ENCODE measurements at regions not wholly inside any gene's neighbourhood (a gene's known extent, or its start where the extent isn't known, plus 50 kb on each side); places are given as distances from the start of the nearest gene placed in this dataset.

DNA sequence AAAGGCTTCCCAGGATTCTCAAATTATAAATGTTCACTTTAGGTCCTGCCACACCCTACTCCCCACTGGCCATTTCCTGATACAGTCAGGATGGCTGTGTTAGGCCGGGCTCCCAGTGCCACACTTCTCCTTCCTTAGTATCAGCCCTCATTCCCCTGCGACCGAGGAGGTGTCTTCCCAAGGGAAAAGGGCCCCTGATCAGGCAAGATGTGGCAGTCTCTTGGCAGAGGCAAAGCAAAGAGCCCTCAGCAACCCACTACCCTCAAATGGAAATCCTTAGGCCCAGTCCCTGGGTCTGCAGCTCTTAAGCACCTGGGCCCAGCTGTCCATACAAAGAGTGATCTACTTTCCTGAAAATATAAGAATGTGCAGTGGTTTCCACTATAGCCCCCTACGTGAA lies 96.5 kb upstream of the VASH1 start:
- DNase-seq (ENCODE audit: low read depth) = no peak

DNA sequence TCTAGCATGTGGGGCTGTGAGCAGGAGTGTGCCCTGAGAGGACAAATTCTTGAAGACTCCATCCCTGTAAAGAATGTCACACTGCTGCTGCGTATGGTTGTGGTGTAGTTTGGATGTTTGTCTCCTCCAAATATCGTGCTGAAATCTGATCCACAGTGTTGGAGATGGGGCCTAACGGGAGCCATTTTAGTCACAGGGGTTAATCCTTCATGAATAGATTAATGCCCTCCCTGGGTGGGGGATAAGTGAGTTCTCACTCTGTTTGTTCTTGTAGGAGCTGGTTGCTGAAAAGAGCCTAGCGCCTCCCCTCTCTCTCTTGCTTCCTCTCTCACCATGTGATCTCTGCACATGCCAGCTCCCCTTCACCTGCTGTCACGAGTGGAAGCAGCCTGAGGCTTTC lies 94.5 kb upstream of the VASH1 start:
- DNase-seq (ENCODE audit: low read depth) = no peak

DNA sequence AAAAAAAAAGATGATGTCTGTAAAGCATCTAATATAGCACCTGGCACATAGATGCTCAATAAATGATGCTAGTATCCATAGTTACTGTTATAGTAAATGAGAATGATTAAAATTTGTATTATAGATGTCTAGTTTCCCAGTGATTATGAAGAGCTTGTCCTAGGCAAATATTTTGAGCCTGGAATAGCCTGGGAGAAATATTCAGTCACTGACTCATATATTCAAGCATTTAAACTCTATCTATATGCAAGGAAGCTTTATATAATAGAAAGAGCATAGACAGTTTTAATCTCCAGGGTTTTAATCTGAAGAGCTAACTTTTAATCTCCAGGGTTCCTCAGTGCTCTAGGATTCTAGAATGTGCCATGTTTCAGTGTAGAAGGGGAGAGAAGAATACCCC lies 91.5 kb upstream of the VASH1 start:
- DNase-seq (ENCODE audit: low read depth) = no peak

DNA sequence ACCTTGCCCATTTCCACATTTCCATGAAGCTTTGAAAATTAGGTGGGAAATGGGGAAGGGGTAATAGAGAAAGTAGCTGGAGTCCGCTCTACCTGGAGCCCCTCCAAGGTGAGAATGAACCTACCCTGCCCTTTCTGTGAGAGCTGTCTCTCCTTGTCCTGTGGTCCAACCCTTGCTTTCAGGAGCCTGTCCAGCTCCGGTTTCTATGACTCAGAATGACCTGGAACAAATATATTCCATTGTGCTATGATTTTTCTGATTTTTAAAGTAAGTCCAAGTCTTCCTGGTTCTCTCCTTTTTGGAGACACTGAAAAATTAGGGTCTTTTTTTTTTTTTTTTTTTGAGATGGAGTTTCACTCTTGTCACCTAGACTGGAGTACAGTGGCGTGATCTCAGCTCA lies 89.1 kb upstream of the VASH1 start:
- DNase-seq (ENCODE audit: low read depth) = no peak

DNA sequence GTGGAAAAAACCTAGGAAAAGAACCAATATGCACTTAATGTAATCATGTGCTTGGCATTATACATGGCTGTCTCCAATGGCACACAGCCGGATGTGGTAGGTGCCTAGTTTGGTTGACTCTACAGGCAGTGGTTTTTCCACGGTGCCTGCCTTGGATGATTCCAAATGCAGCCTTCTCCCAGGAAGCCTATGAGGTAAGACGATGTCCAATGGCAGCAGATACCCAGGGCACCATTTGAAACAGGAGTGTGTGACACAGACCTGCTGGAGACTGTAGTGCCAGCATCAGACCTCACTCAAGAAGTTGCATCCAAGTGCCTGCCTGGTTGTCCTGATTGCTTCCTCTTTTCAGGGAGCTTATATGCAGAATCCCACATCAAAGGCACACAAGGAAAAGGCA lies 88.0 kb upstream of the VASH1 start:
- DNase-seq (ENCODE audit: low read depth) = no peak

DNA sequence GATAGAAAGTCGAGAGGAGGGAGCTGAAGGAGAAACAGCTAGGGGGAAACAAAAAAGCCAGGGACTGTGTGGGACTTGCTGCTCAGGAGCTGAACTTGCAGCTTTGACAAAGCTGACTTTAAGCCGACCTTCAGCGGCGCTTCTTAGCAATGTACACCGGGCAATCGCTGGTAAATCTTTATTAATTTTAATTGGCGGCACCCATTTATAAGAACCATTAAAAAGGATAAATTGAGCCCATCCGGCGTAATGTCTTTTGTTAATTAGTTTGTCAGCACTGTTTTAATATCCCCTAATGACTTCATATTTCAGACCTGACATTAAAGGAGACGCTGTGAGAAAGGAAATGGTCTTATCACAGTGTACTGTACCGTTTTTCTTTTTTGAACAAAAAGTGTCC lies 86.2 kb upstream of the VASH1 start:
- DNase-seq (ENCODE audit: low read depth) = no peak

DNA sequence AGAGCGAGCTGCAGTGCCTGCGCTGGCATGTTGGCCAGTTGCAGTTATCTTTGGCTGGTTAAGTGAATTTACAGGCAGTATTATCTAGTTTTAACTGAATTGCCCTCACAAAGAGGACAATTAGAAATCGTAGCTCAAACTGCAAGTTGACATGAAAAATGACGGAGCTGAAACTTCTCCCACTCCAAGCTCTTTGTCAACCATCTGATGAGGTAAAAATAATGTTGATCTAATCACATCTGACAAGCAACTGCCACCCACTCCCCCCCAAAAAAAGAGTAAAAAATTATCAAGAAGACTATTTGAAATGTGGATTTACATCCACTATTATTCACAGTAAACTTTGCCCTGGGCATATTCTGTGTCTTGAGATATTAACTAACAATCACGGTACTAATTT lies 84.7 kb upstream of the VASH1 start:
- DNase-seq (ENCODE audit: low read depth) = no peak

DNA sequence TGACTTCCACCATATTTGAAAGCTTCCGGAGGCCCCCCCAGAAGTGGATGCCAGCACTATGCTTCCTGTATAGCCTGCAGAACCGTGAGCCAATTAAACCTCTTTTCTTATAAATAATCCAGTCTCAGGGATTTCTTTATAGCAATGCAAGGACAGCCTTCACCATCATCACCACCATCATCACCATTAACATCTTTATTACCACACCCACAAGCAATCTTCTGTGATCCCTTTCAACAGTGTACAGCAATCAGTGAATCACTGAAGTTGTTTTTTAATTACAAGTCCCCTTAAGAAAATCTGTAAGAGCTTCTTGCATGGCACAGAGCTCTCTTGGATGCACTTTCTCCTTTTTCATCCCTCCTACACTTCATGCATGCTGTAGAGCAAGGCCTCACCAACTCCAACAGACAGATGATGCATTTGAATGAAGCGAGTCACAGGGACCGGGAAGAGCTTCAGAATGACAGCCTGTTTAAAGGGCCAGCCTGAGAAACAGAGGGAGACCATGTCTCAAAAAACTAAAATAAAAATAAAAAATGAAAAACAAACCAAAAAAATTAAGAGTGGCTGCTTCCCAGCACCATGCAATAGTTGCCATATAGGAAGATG lies 83.6 kb upstream of the VASH1 start:
- no peak for DNase-seq (ENCODE audit: low read depth)

DNA sequence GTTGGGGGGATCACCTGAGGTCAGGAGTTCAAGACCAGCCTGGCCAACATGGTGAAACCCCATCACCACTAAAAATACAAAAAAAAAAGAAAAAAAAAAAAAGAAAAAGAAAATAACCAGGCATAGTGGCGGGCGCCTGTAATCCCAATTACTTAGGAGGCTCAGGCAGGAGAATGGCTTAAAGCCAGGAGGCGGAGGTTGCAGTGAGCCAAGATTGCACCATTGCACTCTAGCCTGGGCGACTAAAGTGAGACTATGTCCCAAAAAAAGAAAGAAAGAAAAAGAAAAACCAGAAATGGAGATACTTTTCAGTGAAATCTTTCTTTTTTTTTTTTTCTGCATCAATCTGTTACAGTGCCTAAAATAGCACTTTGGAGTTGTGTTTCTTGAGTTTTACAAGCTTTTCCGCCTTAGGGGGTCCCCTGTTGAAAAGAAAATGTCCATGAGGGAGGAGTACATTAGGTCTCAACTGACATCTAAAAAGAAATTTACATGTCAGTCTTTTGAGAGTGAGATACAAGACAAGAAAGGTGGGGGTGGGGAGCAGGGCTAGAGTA lies 82.9 kb upstream of the VASH1 start:
- DNase-seq (ENCODE audit: low read depth) = no peak

DNA sequence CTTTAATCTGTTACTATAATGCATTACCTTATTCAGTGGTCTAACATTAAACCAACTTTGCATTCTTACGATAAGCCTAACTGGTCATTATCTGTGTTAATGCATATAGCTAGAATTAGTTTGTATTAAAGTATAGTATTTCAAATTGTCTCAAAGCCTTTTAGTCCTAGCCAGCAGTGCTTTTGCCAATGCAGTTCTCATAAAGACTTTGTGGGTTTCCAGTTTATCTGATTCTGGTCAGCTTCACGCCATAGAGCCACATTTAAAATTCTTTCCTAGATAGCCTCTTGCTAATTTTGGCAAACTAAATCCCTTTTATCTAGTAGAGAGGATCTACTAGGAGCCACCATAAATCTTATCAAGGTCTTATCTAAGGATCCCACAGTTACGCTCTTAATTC lies 78.9 kb upstream of the VASH1 start:
- DNase-seq (ENCODE audit: low read depth) = no peak

DNA sequence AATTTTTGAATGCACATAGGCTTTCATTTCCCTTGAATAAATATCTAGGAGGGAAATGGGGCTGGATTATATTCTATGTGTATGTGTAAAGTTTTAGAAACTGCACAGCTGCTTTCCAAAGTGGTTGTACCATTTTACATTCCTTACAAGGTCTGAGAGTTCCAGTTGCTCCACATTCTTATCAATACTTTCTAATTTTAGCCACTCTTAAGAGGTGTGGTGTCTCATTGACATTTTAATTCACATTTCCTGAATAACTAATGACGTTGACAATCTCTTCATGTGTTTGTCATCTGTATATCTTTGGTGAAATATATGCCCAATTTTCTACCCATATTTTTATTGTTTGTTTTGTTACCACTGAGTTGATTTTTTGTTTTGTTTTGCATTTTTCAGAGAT lies 74.6 kb upstream of the VASH1 start:
- no peak for DNase-seq (ENCODE audit: low read depth)

DNA sequence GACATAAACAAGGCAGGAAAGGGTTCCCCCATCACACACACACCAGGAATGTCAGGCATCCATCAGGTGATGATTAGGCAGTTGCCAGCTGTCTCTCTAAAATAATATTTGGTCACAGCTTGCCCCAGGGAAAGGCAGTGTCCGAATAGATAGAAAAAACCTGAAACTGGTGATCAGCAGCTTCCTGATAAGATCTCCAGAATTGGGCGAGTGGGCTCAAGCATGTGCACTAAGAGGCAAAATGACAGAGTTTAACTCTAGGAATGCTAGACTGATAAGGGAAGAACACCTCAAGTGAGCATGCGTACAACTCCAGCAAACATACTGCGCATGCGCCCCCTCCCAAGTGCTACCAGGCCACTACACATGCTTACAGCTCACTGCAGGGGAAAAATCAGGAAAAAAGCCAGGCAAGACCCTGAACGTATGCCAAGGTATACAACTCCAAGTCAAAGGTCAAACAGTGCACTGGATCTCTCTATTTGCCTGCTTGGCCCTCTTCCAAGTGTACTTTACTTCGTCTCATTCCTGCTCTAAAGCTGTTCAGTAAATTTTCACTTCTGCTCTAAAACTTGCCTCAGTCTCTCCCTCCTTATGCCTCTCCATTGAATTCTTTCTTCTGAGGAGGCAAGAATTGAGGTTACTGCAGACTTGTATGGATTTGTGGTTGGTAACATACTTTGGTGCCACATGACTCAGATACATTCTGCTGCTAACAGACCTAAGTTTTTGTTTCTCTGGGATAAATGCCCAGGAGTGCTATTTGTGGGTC lies 73.5 kb upstream of the VASH1 start:
- DNase-seq (ENCODE audit: low read depth) = no peak

DNA sequence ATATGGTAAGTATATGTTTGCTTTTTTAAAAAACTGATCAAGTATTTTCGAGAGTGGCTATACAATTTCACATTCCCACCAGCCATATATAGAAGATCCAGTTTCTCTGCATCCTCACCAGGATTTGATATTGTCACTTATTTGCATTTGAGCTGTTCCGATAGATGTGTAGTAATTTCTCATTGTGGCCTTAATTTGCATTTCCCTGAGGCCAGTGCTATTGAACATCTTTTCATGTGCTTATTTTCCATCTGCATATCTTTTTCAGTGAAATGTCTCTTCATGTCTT lies 72.9 kb upstream of the VASH1 start:
- no peak for DNase-seq (ENCODE audit: low read depth)

DNA sequence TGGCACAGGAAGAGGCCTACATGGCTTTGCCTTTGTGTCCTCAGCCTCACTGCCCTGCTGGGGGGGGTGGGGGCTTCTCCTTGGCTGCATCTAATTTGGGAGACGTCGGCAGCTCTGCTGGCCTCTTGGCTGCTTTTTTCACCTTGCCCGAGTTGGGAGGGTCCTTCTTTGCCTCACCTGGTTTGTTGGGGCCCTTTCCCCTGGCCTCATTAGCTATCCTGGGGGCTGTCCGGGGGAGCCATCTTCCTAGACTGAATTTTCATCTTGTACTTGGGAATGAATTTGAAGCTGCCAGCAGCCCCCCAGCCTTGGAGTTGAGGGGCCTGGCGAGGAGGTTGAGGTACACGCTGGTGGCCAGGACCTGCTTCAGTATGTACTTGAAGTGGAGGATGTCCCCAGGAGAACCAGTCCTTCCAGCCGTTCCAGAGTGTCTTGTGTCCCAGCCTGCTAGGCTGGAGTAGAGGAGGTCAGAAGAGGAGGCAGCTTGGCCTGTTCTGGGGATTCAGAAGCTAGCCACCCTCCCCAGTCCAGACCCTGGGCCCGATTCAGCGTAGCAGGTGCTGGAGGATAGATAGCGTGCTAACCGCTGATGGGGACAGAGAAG lies 70.7 kb upstream of the VASH1 start:
- no peak for DNase-seq (ENCODE audit: low read depth)

DNA sequence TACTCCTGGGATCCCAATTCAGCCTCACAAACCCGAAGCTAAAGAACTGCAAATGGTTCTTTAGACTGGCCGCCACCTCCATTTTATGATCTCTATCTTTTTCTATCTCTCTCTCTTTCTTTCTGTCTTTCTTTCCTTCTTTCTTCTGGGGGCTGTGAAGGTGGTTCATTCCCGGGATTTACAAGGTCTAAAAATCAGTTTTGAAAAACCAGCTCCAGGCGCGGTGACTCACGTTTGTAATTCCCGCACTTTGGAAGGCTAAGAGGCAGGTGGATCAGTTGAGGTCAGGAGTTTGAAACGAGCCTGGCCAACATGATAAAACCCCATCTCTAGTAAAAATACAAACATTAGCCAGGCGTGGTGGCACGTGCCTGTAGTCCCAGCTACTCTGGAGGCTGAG lies 67.2 kb upstream of the VASH1 start:
- no peak for DNase-seq (ENCODE audit: low read depth)

DNA sequence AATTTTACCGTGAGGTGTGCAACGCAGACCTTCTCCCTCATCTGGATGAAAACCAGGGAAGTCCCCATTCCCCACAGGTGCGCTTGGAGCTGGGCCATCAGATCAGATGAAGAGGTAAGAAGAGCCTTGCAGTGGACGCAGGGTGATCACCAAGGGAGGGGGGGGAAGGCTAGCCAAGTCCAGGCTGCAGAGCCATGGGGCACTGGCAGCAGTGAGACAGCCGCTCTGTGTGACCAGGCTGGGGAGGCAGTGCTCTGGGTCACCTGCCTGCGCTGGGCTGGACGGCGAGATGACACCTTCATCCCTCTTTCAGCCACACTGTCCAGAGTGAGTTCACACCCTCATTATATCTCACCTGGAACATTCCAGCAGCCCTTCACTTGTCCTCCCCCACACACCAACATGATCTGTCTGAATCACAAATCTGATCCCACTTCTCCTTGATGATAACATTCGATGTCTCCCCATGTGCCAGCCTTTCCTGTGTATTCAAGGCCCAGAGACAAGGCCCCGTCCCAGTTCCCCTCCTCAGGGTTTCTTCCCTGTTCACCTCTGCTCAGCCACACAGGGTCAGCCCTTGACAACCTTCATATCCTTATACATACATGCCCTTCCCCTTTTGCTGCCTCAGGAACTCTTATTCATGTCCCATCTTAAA lies 65.9 kb upstream of the VASH1 start:
- no peak for DNase-seq (ENCODE audit: low read depth)

DNA sequence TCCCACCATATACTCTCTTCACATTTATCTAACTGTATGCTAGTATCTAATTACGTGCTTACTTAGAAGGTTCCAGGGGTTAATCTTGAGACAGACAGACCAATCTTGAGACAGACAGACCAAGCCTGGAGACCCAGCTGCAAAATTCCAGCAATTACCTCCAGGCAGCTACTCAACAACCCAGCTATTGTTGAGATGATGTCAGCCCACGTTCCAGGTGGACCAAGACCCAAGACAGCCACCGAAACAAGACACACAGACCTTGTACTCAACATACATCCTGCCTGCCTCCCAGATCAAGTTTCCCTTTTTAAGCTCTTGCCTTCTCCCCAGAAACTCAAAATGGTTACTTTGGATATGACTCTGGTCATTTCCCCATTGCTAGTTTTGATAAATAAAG lies 64.9 kb upstream of the VASH1 start:
- no peak for DNase-seq (ENCODE audit: low read depth)

DNA sequence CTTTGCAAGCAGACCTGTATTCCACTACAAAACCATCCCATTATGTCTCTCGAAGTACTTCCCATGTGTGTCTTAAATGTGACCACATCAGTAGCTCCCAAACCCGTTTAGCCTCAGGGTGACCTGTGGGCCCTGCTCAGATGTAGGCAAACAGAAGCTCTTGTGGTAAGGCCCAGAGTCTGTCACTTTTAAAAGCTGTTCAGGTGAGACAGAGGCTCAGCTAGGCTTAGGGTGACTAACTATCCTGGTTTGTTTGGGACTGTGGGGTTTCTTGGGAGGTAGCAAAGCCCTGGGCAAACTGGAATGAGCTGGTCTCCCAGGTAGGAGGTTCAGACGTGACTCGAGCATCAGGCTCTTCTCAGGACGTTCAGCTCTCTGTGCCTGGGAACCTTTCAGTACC lies 64.5 kb upstream of the VASH1 start:
- no peak for DNase-seq (ENCODE audit: low read depth)

DNA sequence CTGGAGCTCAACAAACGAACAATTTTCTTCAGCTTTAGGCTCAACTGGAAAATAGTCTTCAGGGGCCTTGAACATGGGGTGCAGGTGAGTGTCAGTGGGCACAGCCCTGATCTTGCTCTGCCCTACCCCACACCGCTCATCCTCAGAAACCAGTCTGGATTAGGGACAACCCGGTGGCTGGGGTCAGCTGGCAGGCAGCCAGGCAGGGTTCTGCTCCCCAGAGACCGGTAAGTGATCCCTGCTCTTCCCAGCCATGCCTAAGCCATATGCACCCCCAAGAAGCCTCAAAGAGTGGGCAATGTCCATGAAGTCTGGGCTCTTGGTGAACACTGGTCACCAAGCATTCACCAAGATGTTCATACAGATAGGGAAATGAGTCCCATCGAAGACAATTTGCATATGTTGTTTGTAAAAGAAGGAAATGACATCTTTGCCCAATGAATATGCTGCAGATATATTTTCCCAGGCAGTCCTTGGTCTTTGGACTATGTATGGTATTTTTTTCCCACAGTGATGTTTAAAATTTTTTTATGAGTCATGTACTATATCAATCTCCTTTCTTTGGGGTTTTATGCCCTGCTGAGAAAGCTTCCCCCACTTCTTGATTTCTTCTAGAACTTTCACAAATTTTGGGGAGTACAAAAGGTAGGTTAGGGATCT lies 63.9 kb upstream of the VASH1 start:
- no peak for DNase-seq (ENCODE audit: low read depth)

DNA sequence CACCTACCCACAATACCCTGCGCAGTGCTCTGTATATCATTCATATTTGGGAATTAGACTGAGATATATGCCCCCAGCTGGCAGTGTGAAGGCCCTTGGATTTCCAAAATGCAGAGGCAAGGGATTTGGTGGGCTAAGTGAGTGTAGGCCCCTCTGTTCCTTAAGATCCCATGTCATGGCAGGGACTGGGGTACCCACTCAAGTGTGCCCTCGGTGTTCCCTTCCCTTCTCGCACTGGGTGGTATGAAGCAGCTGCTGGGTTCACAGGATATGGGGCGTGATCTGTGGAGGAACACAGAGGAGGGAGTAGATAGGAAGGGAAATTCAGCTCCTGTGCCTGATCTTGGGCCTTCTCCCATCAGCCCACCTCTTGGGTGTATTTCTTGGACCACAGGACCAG lies 63.1 kb upstream of the VASH1 start:
- DNase-seq (ENCODE audit: low read depth) = no peak

DNA sequence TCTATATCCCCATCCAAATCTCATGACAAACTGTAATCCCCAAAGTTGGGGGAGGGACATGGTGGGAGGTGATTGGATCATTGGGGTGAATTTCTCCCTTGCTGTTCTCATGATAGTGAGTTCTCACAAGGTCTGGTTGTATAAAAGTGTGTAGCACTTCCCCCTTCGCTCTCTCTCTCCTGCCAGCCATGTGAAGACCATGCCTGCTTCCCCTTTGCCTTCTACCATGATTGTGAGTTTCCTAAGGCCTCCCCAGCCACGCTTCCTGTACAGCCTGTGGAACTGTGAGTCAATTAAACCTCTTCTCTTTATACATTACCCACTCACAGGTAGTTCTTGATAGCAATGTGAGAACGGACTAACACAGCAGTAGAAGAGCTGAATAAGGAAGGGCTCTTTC lies 62.6 kb upstream of the VASH1 start:
- no peak for DNase-seq (ENCODE audit: low read depth)

DNA sequence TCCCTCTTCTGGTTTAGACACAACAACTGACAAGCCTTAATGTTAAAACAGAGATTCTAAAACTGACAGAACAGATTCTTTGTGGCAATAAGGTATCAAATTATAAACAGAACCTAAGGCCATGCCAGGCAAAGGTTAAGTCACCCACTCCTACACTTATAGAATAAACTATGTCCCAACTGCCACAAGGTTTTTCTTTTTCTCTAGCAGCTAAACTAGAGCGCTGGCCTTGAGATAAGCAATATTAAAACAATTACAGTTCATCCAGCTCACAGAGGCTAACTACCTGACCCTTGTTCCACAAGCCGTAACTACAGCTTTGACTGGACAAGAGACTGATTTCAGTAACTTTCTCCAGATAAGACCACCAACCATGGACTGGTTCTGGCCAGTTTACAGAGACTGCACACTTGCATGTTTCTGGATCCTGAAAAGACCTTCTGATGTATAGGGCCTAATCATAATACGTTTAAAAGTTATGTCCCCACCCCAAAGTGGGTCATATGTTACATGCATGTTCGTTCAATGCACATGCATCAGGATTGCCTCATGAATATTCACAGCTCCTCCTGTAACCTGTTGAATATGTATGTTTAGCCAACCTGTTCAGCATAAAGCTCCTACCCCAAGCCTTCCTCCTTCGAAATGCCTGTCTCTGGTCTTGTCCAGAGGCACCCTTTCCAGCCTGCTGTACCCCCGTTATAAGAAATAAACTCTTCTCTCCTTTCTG lies 61.9 kb upstream of the VASH1 start:
- no peak for DNase-seq (ENCODE audit: low read depth)

Data from HS-5 (cell line).